ENCODE measurements at regions not wholly inside any gene's neighbourhood (a gene's known extent, or its start where the extent isn't known, plus 50 kb on each side); places are given as distances from the start of the nearest gene placed in this dataset.

GRCh38 chr1:25148673-25149300 is 83.5 kb downstream of the SYF2 start:
- TF ChIP-seq, protein P1, sequence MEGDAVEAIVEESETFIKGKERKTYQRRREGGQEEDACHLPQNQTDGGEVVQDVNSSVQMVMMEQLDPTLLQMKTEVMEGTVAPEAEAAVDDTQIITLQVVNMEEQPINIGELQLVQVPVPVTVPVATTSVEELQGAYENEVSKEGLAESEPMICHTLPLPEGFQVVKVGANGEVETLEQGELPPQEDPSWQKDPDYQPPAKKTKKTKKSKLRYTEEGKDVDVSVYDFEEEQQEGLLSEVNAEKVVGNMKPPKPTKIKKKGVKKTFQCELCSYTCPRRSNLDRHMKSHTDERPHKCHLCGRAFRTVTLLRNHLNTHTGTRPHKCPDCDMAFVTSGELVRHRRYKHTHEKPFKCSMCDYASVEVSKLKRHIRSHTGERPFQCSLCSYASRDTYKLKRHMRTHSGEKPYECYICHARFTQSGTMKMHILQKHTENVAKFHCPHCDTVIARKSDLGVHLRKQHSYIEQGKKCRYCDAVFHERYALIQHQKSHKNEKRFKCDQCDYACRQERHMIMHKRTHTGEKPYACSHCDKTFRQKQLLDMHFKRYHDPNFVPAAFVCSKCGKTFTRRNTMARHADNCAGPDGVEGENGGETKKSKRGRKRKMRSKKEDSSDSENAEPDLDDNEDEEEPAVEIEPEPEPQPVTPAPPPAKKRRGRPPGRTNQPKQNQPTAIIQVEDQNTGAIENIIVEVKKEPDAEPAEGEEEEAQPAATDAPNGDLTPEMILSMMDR (IDR thresholded peaks at IDR 0.05): peak; percentile 16
- TF ChIP-seq SIN3A (IDR thresholded peaks at IDR 0.05; ENCODE audit: borderline replicate concordance, insufficient read depth, low read depth, low read length) (no peak), REST (IDR thresholded peaks at IDR 0.05; ENCODE audit: insufficient read depth in 1 of 2, low read depth in 2 of 2, low read length in 1 of 2) (no peak)
